HEK293T (cell line): ENCODE measurements at regions not wholly inside any gene's neighbourhood (a gene's known extent, or its start where the extent isn't known, plus 50 kb on each side); places are given as distances from the start of the nearest gene placed in this dataset.

Source experiments
- CTCF ChIA-PET: fragments of 350-600 bp; formaldehyde crosslinking; extraction: SDS; loops from one replicate; lab custom pipeline; 2021; ENCODE audit warnings: antibody characterized with exemption, inconsistent platforms; lab: Yijun Ruan, JAX
- POLR2A ChIA-PET: fragments of 350-600 bp; formaldehyde crosslinking; extraction: SDS; loops from one replicate; lab custom pipeline; 2020; ENCODE audit warnings: antibody characterized with exemption, inconsistent platforms; lab: Yijun Ruan, JAX
- DNase-seq: peaks from one replicate; pipeline ENCODE4 v3.0.0; 2012; ENCODE audit warnings: mixed read lengths; ENCODE audit errors: extremely low spot score
- ARNT ChIP-seq: fragments of 450-650 bp; IDR thresholded peaks from 2 replicates; pipeline ENCODE4 v1.6.1; 2017; ENCODE audit warnings: mild to moderate bottlenecking
- BHLHE40 ChIP-seq: fragments of 450-650 bp; IDR thresholded peaks from 2 replicates; pipeline ENCODE4 v1.6.1; 2016; ENCODE audit warnings: mild to moderate bottlenecking, moderate library complexity, borderline replicate concordance
- CTBP1 ChIP-seq: fragments of 450-650 bp; IDR thresholded peaks from 2 replicates; pipeline ENCODE4 v1.6.1; 2016; ENCODE audit warnings: borderline replicate concordance
- ELF4 ChIP-seq: fragments of 450-650 bp; IDR thresholded peaks from 2 replicates; pipeline ENCODE4 v1.6.1; 2017; ENCODE audit warnings: antibody characterized with exemption
- FOXA1 ChIP-seq: fragments of 450-650 bp; IDR thresholded peaks from 2 replicates; pipeline ENCODE4 v1.6.1; 2016; ENCODE audit warnings: mild to moderate bottlenecking
- FOXK2 ChIP-seq: fragments of 450-650 bp; IDR thresholded peaks from 2 replicates; pipeline ENCODE4 v1.6.1; 2016; ENCODE audit warnings: mild to moderate bottlenecking
- FOXM1 ChIP-seq: fragments of 450-650 bp; IDR thresholded peaks from 2 replicates; pipeline ENCODE4 v1.6.1; 2017; ENCODE audit warnings: mild to moderate bottlenecking, borderline replicate concordance
- HDGF ChIP-seq: fragments of 450-650 bp; IDR thresholded peaks from 2 replicates; pipeline ENCODE4 v1.6.1; 2017; ENCODE audit warnings: antibody characterized with exemption, borderline replicate concordance
- L3MBTL2 ChIP-seq: fragments of 450-650 bp; conservative IDR thresholded peaks from 2 replicates; pipeline ENCODE4 v1.6.1; 2016; ENCODE audit warnings: mild to moderate bottlenecking
- LEF1 ChIP-seq: fragments of 450-650 bp; IDR thresholded peaks from 2 replicates; pipeline ENCODE4 v1.6.1; 2017; ENCODE audit warnings: mild to moderate bottlenecking, borderline replicate concordance
- NFRKB ChIP-seq: fragments of 450-650 bp; IDR thresholded peaks from 2 replicates; pipeline ENCODE4 v1.6.1; 2016; ENCODE audit warnings: mild to moderate bottlenecking, moderate library complexity
- PKNOX1 ChIP-seq: fragments of 450-650 bp; IDR thresholded peaks from 2 replicates; pipeline ENCODE4 v1.6.1; 2016
- SP1 ChIP-seq: fragments of 450-650 bp; IDR thresholded peaks from 2 replicates; pipeline ENCODE4 v1.6.1; 2017
- SUZ12 ChIP-seq: fragments of 450-650 bp; IDR thresholded peaks from 2 replicates; pipeline ENCODE4 v1.6.1; 2016; ENCODE audit warnings: mild to moderate bottlenecking
- TARDBP ChIP-seq: fragments of 450-650 bp; IDR thresholded peaks from 2 replicates; pipeline ENCODE4 v1.6.1; 2016
- ZNF384 ChIP-seq: fragments of 450-650 bp; IDR thresholded peaks from 2 replicates; pipeline ENCODE4 v1.6.1; 2016

DNA sequence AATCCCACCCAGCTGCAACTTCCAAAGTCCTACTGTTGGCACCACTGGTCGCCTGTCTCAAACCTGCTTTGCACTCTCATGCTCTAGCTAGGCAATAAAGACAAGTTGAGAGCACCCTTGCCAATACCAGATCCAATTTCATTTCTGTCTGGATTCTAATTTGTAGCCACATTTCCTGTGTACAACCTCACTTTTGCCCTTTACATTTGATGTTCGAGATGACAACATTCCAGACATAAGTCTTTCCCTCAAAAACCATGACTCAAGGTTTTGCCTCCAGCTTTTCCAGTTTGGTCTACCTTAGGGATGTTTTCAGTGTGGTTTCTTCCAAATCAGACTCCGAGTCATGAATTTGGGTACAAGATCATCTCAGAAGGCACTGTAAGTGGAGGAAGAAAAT, 309.0 kb downstream of the GPAM start:
- CTCF ChIA-PET = no interaction called here
- POLR2A ChIA-PET = no interaction called here
- no peak for TF ChIP-seq NFRKB
- TF ChIP-seq FOXK2 = no peak
- TF ChIP-seq L3MBTL2 = no peak
- TF ChIP-seq ZNF384 = no peak
- TF ChIP-seq SUZ12 = no peak
- no peak for TF ChIP-seq CTBP1
- TF ChIP-seq ARNT = no peak
- TF ChIP-seq LEF1 = no peak
- no peak for TF ChIP-seq PKNOX1
- TF ChIP-seq TARDBP = no peak
- TF ChIP-seq ELF4 = no peak
- TF ChIP-seq FOXA1 = no peak
- no peak for TF ChIP-seq FOXM1
- TF ChIP-seq SP1 = no peak
- DNase-seq = no peak

- CTCF ChIA-PET = no interaction called here
- POLR2A ChIA-PET = no interaction called here
- TF ChIP-seq L3MBTL2 (no peak), ARNT (no peak), FOXM1 (no peak), FOXA1 (no peak), SP1 (no peak), ELF4 (no peak), PKNOX1 (no peak), SUZ12 (no peak)
- no peak for DNase-seq
Observed at GRCh38 chr10:111875725-111876124, 307.8 kb downstream of the GPAM start.

DNA sequence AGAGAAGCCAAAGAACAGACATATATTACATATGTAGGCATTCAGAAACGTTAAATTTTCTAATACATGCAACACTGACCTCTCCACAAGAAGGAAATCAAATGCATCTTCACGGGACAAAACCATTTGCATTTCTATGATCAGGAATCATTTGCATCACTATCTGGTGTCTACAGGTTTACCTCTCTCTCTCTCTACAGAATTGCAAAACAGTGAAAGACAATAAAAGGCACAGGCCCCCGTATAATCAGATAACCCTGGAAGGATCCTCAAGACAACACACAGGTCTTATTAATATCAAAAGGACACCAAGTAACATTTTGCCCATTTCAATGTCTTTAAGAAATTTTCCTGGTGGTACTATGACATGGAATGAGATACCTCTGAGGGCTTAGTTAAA, 306.3 kb downstream of the GPAM start:
- TF ChIP-seq SP1 = no peak
- no peak for TF ChIP-seq FOXM1
- ChIA-PET CTCF (no interaction called here), POLR2A (no interaction called here)
- DNase-seq = no peak

- no peak for DNase-seq
- CTCF ChIA-PET = no interaction called here
- POLR2A ChIA-PET = no interaction called here
- TF ChIP-seq LEF1 = no peak
- TF ChIP-seq PKNOX1 = no peak
- TF ChIP-seq NFRKB = no peak
- TF ChIP-seq L3MBTL2 = no peak
- TF ChIP-seq HDGF = no peak
- no peak for TF ChIP-seq ARNT
- TF ChIP-seq FOXK2 = no peak
- TF ChIP-seq SP1 = no peak
- TF ChIP-seq TARDBP = no peak
- no peak for TF ChIP-seq SUZ12
- TF ChIP-seq ZNF384 = no peak
- TF ChIP-seq FOXM1 = no peak
- TF ChIP-seq BHLHE40 = no peak
- no peak for TF ChIP-seq FOXA1
Observed at GRCh38 chr10:111879969-111880368, 303.6 kb downstream of the GPAM start.

DNA sequence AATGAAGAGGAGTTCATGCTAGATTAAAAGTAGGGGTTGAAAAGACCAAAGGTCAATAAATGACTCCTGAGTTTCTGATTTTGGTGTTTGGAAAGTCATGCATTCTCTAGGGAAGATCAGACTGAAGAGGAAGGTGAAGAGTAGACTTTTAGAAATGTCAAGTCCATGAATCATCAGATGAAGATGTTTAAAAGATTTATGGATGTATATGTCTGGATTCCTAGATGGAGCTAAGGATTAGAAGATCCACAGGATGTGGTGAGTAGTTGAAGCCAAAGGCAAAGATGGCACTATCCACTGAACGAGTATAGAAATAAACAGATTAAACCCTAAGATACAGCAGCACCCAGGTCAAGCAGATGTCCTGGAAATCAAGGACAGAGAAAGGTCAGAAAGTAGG, 298.5 kb downstream of the GPAM start:
- TF ChIP-seq BHLHE40 = no peak
- no peak for TF ChIP-seq TARDBP
- no peak for TF ChIP-seq CTBP1
- TF ChIP-seq LEF1 = no peak
- no peak for TF ChIP-seq HDGF
- no peak for TF ChIP-seq ARNT
- TF ChIP-seq NFRKB = no peak
- ChIA-PET POLR2A (no interaction called here), CTCF (no interaction called here)
- DNase-seq = no peak

DNA sequence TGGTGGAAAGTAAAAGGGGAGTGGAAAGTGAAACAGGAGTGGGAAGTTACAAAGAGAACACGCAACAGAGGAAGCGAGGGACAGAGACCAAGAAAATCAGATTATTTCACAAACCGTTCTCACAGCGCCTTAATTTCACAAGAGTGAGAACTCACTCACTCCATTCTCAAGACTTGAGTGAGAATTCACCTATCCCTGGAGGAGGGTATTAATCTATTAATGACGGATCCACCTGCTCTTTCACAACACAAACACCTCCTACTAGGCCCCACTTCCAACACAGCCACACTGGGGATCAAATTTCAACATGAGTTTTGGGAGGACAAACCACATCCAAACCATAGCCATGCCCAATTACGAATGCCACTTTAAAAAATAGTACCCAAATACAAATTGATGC, 297.6 kb downstream of the GPAM start:
- no peak for TF ChIP-seq ZNF384
- no peak for TF ChIP-seq CTBP1
- TF ChIP-seq FOXM1 = no peak
- TF ChIP-seq ELF4 = no peak
- TF ChIP-seq NFRKB = no peak
- TF ChIP-seq TARDBP = no peak
- no peak for TF ChIP-seq BHLHE40
- no peak for TF ChIP-seq SP1
- TF ChIP-seq FOXA1 = no peak
- TF ChIP-seq FOXK2 = no peak
- no peak for TF ChIP-seq ARNT
- ChIA-PET CTCF (no interaction called here), POLR2A (no interaction called here)
- DNase-seq = no peak

DNA sequence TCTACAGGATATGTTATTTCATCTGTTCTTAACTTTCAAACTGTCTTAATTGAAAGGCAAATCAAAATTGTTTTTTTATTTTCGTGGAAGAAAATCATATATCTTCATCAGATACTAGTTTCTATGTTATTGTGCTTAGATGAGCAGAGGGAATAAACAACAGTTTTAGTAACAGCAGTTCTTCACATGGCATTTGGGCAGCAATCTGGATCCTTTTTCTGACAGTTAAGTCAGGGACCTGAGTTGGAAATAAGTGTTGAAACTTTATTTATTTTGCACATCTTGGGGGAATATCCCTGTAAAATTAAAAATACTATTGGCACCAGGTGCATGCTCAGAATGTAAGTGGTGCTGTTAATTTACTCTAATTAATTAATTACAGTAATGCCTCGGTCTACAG, 296.3 kb downstream of the GPAM start:
- TF ChIP-seq ELF4 (no peak), ARNT (no peak), CTBP1 (no peak), PKNOX1 (no peak), FOXK2 (no peak), SUZ12 (no peak), FOXM1 (no peak), LEF1 (no peak), NFRKB (no peak), ZNF384 (no peak), BHLHE40 (no peak), SP1 (no peak), FOXA1 (no peak), L3MBTL2 (no peak)
- ChIA-PET POLR2A (no interaction called here), CTCF (no interaction called here)
- no peak for DNase-seq
